GM10248 (cell line): ENCODE measurements at regions not wholly inside any gene's neighbourhood (a gene's known extent, or its start where the extent isn't known, plus 50 kb on each side); places are given as distances from the start of the nearest gene placed in this dataset.
"Not testable (repeated sequence)": the region's sequence is repeated elsewhere in the genome, so short reads cannot be mapped to it uniquely, and the experiment has no call there.

Experiments used
- CTCF ChIA-PET: fragments of 300-600 bp; sonication (Branson Sonifier 250); formaldehyde crosslinking; extraction: SDS; loops from one replicate; lab custom pipeline; 2021; ENCODE audit warnings: antibody characterized with exemption; lab: Yijun Ruan, JAX
- POLR2A ChIA-PET: fragments of 350-650 bp; sonication (Branson Sonifier 250); formaldehyde crosslinking; extraction: SDS; loops from one replicate; lab custom pipeline; 2020; ENCODE audit warnings: antibody characterized with exemption; lab: Yijun Ruan, JAX
- DNase-seq: peaks from one replicate; pipeline ENCODE4 v3.0.0; 2012; ENCODE audit errors: extremely low spot score
- CTCF ChIP-seq: IDR thresholded peaks from 2 replicates; pipeline ENCODE4 v1.5.1; 2012; ENCODE audit warnings: mild to moderate bottlenecking, low read depth; ENCODE audit errors: extremely low read depth, missing control alignments, control extremely low read depth

- no peak for TF ChIP-seq CTCF
- ChIA-PET POLR2A (no interaction called here), CTCF (no interaction called here)
- no peak for DNase-seq
Measured at GRCh38 chr6:9128970-9129369, 693.6 kb upstream of the SLC35B3 start.

GRCh38 chr6:9126878-9127560 lies 691.7 kb upstream of the SLC35B3 start:
- ChIA-PET CTCF (interaction anchor here (1.0 kb wide), 1 partner anchor 8 kb away, joined by 3 read pairs; no protein-coding TSS in a partner anchor), POLR2A (no interaction called here)
- no peak for DNase-seq
- TF ChIP-seq CTCF = no peak

GRCh38 chr6:9126034-9126433 lies 690.7 kb upstream of the SLC35B3 start:
- DNase-seq, POLR2A ChIA-PET, CTCF ChIA-PET: not testable (repeated sequence)

GRCh38 chr6:9121549-9121948 lies 686.2 kb upstream of the SLC35B3 start:
- TF ChIP-seq CTCF = no peak
- ChIA-PET POLR2A (no interaction called here), CTCF (no interaction called here)
- DNase-seq = no peak

GRCh38 chr6:9116026-9116425 lies 680.7 kb upstream of the SLC35B3 start:
- no peak for TF ChIP-seq CTCF
- POLR2A ChIA-PET = no interaction called here
- CTCF ChIA-PET = interaction anchor here (1.1 kb wide), 1 partner anchor 29 kb away, joined by 3 read pairs; no protein-coding TSS in a partner anchor
- no peak for DNase-seq

- DNase-seq = no peak
- CTCF ChIA-PET = no interaction called here
- POLR2A ChIA-PET = no interaction called here
- no peak for TF ChIP-seq CTCF
Measured at GRCh38 chr6:9112544-9112943, 677.2 kb upstream of the SLC35B3 start.

GRCh38 chr6:9103876-9104521 lies 668.7 kb upstream of the SLC35B3 start:
- no peak for TF ChIP-seq CTCF
- ChIA-PET POLR2A (no interaction called here), CTCF (interaction anchor here (0.9 kb wide), 1 partner anchor 13 kb away, joined by 3 read pairs; no protein-coding TSS in a partner anchor)
- no peak for DNase-seq
